HEK293 (cell line): ENCODE measurements at regions not wholly inside any gene's neighbourhood (a gene's known extent, or its start where the extent isn't known, plus 50 kb on each side); places are given as distances from the start of the nearest gene placed in this dataset.

Experiments
- CTCF ChIA-PET: fragments of 350-600 bp; formaldehyde crosslinking; extraction: SDS; loops from one replicate; lab custom pipeline; 2021; ENCODE audit warnings: antibody characterized with exemption; lab: Yijun Ruan, JAX
- POLR2A ChIA-PET: fragments of 300-600 bp; formaldehyde crosslinking; extraction: SDS; loops from one replicate; lab custom pipeline; 2020; ENCODE audit warnings: antibody characterized with exemption, inconsistent platforms; lab: Yijun Ruan, JAX
- H3K27ac ChIP-seq: fragments of 200-500 bp; sonication (Bioruptor generic); 2 replicates; pipeline ENCODE4 v1.5.1; 2014; ENCODE audit warnings: low read depth, low read length, control low read depth, inconsistent platforms; ENCODE audit errors: extremely low read depth
- H3K36me3 ChIP-seq, 2 experiments: fragments of 200-500 bp in 1 of 2; sonication (Bioruptor generic) in 1 of 2; 1 replicate in 1 of 2; 2 replicates in 1 of 2; pipeline ENCODE4 v1.5.1; 2014 to 2017; ENCODE audit warnings: inconsistent platforms in 2 of 2, low read length in 2 of 2; ENCODE audit not compliant: control insufficient read depth in 2 of 2, insufficient read depth in 1 of 2
- H3K4me1 ChIP-seq: fragments of 200-500 bp; sonication (Bioruptor generic); 2 replicates; pipeline ENCODE4 v1.5.1; 2014; ENCODE audit warnings: mild to moderate bottlenecking, low read length, inconsistent platforms; ENCODE audit not compliant: control insufficient read depth, insufficient read depth
- H3K4me3 ChIP-seq: 2 replicates; pipeline ENCODE4 v1.5.1; 2011; ENCODE audit warnings: low read depth, mild to moderate bottlenecking, control low read depth, low read length, moderate library complexity
- H3K9me3 ChIP-seq: fragments of 200-500 bp; sonication (Bioruptor generic); 2 replicates; pipeline ENCODE4 v1.5.1; 2014; ENCODE audit warnings: low read depth, low read length, inconsistent platforms; ENCODE audit not compliant: control insufficient read depth, insufficient read depth
- EGR2 ChIP-seq: fragments of 450-650 bp; formaldehyde crosslinking; IDR thresholded peaks from 2 replicates; pipeline ENCODE4 v1.5.1; 2016; ENCODE audit warnings: low read depth, missing biosample characterization, missing genetic modification characterization
- IKZF3 ChIP-seq: fragments of 450-650 bp; IDR thresholded peaks from 2 replicates; pipeline ENCODE4 v1.5.0; 2018; ENCODE audit warnings: missing biosample characterization, mild to moderate bottlenecking, missing genetic modification characterization, moderate library complexity
- WT1 ChIP-seq: fragments of 450-650 bp; formaldehyde crosslinking; IDR thresholded peaks from 2 replicates; pipeline ENCODE4 v1.5.1; 2016; ENCODE audit warnings: missing biosample characterization, missing genetic modification characterization
- YY2 ChIP-seq: fragments of 450-650 bp; formaldehyde crosslinking; IDR thresholded peaks from 2 replicates; pipeline ENCODE4 v1.5.1; 2016; ENCODE audit warnings: missing biosample characterization, missing genetic modification characterization
- ZBTB1 ChIP-seq: fragments of 450-650 bp; formaldehyde crosslinking; IDR thresholded peaks from 2 replicates; pipeline ENCODE4 v1.5.1; 2016; ENCODE audit warnings: missing biosample characterization, missing genetic modification characterization
- ZFHX2 ChIP-seq: fragments of 450-650 bp; formaldehyde crosslinking; conservative IDR thresholded peaks from 2 replicates; pipeline ENCODE4 v1.5.1; 2016; ENCODE audit warnings: missing biosample characterization, missing genetic modification characterization
- ZFP3 ChIP-seq: fragments of 450-650 bp; formaldehyde crosslinking; IDR thresholded peaks from 2 replicates; pipeline ENCODE4 v1.5.1; 2016; ENCODE audit warnings: low read depth, missing biosample characterization, missing genetic modification characterization
- ZNF121 ChIP-seq: fragments of 450-650 bp; formaldehyde crosslinking; IDR thresholded peaks from 2 replicates; pipeline ENCODE4 v1.5.1; 2016; ENCODE audit warnings: missing biosample characterization, missing genetic modification characterization
- ZNF175 ChIP-seq: fragments of 450-650 bp; formaldehyde crosslinking; IDR thresholded peaks from 2 replicates; pipeline ENCODE4 v1.5.1; 2016; ENCODE audit warnings: missing biosample characterization, missing genetic modification characterization
- ZNF184 ChIP-seq: fragments of 450-650 bp; IDR thresholded peaks from 2 replicates; pipeline ENCODE4 v1.5.1; 2018; ENCODE audit warnings: missing biosample characterization, mild to moderate bottlenecking, missing genetic modification characterization
- ZNF23 ChIP-seq: fragments of 450-650 bp; formaldehyde crosslinking; IDR thresholded peaks from 2 replicates; pipeline ENCODE4 v1.5.1; 2016; ENCODE audit warnings: missing biosample characterization, missing genetic modification characterization, borderline replicate concordance
- ZNF426 ChIP-seq: fragments of 450-650 bp; formaldehyde crosslinking; IDR thresholded peaks from 2 replicates; pipeline ENCODE4 v1.5.1; 2017; ENCODE audit warnings: missing biosample characterization, missing genetic modification characterization, mild to moderate bottlenecking, inconsistent platforms, moderate library complexity
- ZNF555 ChIP-seq: fragments of 450-650 bp; formaldehyde crosslinking; conservative IDR thresholded peaks from 2 replicates; pipeline ENCODE4 v1.5.1; 2017; ENCODE audit warnings: missing biosample characterization, mild to moderate bottlenecking, missing genetic modification characterization, inconsistent platforms
- ZNF558 ChIP-seq: fragments of 450-650 bp; formaldehyde crosslinking; IDR thresholded peaks from 2 replicates; pipeline ENCODE4 v1.5.1; 2016; ENCODE audit warnings: missing biosample characterization, missing genetic modification characterization
- ZNF561 ChIP-seq: fragments of 450-650 bp; IDR thresholded peaks from 2 replicates; pipeline ENCODE4 v1.5.1; 2018; ENCODE audit warnings: missing biosample characterization, missing genetic modification characterization, borderline replicate concordance
- ZNF585B ChIP-seq: fragments of 450-650 bp; formaldehyde crosslinking; IDR thresholded peaks from 2 replicates; pipeline ENCODE4 v1.5.1; 2016; ENCODE audit warnings: missing biosample characterization, missing genetic modification characterization
- ZNF626 ChIP-seq: fragments of 450-650 bp; sonication (Bioruptor Pico); formaldehyde crosslinking; IDR thresholded peaks from 2 replicates; pipeline ENCODE4 v1.5.1; 2018; ENCODE audit warnings: missing biosample characterization, missing genetic modification characterization, inconsistent platforms
- ZNF837 ChIP-seq: fragments of 450-650 bp; formaldehyde crosslinking; IDR thresholded peaks from 2 replicates; pipeline ENCODE4 v1.5.1; 2016; ENCODE audit warnings: missing biosample characterization, missing genetic modification characterization
- TF ChIP-seq, protein P1 (sequence below): fragments of 450-650 bp; formaldehyde crosslinking; IDR thresholded peaks from 2 replicates; pipeline ENCODE4 v1.5.1; 2017; ENCODE audit warnings: missing biosample characterization, missing genetic modification characterization
- TF ChIP-seq, protein P2 (sequence below): fragments of 450-650 bp; IDR thresholded peaks from 2 replicates; pipeline ENCODE4 v1.5.1; 2018; ENCODE audit warnings: missing biosample characterization, mild to moderate bottlenecking, missing genetic modification characterization
- TF ChIP-seq, protein P3 (sequence below): fragments of 450-650 bp; formaldehyde crosslinking; IDR thresholded peaks from 2 replicates; pipeline ENCODE4 v1.5.1; 2016; ENCODE audit warnings: missing biosample characterization, missing genetic modification characterization, low read depth
- TF ChIP-seq, protein P4 (sequence below): fragments of 450-650 bp; formaldehyde crosslinking; IDR thresholded peaks from 2 replicates; pipeline ENCODE4; 2016; ENCODE audit warnings: missing biosample characterization, missing genetic modification characterization
- TF ChIP-seq, protein P5 (sequence below): fragments of 450-650 bp; formaldehyde crosslinking; IDR thresholded peaks from 2 replicates; pipeline ENCODE4 v1.5.1; 2016; ENCODE audit warnings: missing biosample characterization, missing genetic modification characterization

DNA sequence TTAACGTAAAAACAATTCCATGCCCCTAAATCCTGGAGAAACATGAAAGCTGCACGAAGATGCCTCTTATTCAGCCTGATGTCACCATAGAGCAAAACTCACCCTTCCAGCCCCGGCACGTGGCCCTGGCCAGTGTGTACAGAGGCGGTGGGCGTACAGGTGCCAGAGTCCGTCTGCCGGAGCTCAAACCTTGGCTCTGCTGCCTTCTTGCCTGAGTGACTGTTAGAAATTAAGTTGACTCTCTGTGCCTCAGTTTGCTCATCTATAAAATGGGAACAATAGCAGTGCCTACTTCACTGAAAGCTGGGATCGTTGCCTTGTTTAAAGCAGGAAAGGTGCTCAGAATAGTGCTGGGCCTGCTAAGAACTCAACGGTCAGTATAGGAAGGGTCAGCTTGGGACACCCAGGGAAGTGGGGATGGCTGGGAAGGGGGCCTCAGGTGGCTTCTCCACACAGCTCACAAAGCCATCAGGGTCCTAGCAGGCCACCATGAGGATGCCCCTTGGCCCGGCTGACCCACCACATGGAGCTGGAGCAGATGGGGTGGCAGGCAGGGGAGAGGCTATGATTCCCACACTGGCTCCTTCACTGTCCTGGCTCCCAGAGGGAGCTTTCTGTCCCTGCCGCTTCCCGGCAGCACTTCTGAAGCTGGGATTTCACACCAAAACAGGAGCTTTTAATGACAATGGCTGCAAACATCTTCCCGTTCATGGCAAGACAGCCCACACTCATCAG lies 237.2 kb downstream of the NPHP4 start:
- ChIA-PET CTCF (interaction anchor here (2.0 kb wide), 1 partner anchor 9 kb away, joined by 8 read pairs; no protein-coding TSS in a partner anchor), POLR2A (no interaction called here)
- no peaks in the 10 kb centered on the region for H3K36me3 ChIP-seq
- no peaks in the 10 kb centered on the region for H3K9me3 ChIP-seq
- H3K4me1 ChIP-seq: no peaks in the 10 kb centered on the region
- H3K27ac ChIP-seq: no peak overlapping the region
- H3K4me3 ChIP-seq: no peak overlapping the region
- no peak for TF ChIP-seq ZNF184 (tag by site-specific recombination)
- TF ChIP-seq ZNF585B (tag by site-specific recombination): no peak
- no peak for TF ChIP-seq IKZF3 (tag by site-specific recombination)
- TF ChIP-seq EGR2 (tag by site-specific recombination): no peak
- TF ChIP-seq, protein P1, sequence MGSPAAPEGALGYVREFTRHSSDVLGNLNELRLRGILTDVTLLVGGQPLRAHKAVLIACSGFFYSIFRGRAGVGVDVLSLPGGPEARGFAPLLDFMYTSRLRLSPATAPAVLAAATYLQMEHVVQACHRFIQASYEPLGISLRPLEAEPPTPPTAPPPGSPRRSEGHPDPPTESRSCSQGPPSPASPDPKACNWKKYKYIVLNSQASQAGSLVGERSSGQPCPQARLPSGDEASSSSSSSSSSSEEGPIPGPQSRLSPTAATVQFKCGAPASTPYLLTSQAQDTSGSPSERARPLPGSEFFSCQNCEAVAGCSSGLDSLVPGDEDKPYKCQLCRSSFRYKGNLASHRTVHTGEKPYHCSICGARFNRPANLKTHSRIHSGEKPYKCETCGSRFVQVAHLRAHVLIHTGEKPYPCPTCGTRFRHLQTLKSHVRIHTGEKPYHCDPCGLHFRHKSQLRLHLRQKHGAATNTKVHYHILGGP (tag by site-specific recombination): no peak
- TF ChIP-seq, protein P2, sequence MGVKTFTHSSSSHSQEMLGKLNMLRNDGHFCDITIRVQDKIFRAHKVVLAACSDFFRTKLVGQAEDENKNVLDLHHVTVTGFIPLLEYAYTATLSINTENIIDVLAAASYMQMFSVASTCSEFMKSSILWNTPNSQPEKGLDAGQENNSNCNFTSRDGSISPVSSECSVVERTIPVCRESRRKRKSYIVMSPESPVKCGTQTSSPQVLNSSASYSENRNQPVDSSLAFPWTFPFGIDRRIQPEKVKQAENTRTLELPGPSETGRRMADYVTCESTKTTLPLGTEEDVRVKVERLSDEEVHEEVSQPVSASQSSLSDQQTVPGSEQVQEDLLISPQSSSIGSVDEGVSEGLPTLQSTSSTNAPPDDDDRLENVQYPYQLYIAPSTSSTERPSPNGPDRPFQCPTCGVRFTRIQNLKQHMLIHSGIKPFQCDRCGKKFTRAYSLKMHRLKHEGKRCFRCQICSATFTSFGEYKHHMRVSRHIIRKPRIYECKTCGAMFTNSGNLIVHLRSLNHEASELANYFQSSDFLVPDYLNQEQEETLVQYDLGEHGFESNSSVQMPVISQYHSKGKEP (tag by site-specific recombination): no peak
- TF ChIP-seq ZBTB1: no peak
- TF ChIP-seq, protein P3, sequence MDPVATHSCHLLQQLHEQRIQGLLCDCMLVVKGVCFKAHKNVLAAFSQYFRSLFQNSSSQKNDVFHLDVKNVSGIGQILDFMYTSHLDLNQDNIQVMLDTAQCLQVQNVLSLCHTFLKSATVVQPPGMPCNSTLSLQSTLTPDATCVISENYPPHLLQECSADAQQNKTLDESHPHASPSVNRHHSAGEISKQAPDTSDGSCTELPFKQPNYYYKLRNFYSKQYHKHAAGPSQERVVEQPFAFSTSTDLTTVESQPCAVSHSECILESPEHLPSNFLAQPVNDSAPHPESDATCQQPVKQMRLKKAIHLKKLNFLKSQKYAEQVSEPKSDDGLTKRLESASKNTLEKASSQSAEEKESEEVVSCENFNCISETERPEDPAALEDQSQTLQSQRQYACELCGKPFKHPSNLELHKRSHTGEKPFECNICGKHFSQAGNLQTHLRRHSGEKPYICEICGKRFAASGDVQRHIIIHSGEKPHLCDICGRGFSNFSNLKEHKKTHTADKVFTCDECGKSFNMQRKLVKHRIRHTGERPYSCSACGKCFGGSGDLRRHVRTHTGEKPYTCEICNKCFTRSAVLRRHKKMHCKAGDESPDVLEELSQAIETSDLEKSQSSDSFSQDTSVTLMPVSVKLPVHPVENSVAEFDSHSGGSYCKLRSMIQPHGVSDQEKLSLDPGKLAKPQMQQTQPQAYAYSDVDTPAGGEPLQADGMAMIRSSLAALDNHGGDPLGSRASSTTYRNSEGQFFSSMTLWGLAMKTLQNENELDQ (tag by site-specific recombination): no peak
- no peak for TF ChIP-seq ZNF23 (tag by site-specific recombination)
- TF ChIP-seq ZNF837 (tag by site-specific recombination): no peak

DNA sequence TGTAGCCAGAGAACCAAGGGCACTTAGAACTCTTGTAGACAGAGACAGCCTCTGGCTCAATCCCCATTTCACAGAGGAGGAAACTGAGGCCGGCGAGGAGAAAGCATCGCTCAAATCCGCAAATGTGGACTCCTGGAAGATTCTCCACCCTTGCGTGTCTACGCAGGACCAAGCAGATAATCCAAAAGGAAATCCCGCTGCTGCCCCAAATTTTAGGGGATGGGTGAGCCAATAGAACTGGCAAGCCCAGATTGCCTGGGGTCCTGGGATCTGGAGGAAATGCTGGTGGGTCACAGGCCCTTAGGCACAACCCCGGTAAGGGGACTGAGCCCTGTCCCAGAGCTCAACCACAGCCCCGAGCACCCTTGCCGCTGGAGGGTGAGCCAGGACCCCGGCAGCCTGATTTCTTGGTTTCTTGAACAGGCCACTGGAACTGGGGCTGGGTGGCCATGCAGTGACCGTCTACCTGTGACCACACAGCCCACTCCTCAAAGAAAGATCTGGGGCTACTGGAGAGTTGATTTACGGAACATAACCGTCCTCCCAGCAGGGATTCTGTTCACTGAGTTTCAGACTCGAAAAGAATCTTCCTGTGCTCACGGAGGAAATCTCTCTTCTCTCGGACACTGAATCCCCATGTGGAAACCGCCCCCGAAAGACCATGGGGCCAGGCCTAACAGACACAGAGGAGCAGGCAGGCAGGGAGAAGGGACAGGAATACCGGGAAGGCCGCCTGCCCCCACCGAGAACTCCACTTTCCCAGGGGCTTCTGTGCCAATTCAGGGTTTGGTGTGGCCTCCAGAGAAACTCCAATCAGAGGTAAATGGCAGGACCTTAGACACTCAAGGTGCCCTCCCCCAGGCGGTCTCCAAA lies 238.4 kb downstream of the NPHP4 start:
- Histone ChIP-seq H3K4me1 (no peaks in the 10 kb centered on the region), H3K27ac (no peak overlapping the region), H3K4me3 (no peak overlapping the region), H3K36me3 (no peaks in the 10 kb centered on the region), H3K9me3 (no peaks in the 10 kb centered on the region)
- POLR2A ChIA-PET: no interaction called here
- CTCF ChIA-PET: interaction anchor here (0.6 kb wide), 1 partner anchor 41 kb away, joined by 3 read pairs; no protein-coding TSS in a partner anchor
- TF ChIP-seq ZNF561 (tag by site-specific recombination): no peak
- TF ChIP-seq ZNF555 (tag by site-specific recombination): no peak
- TF ChIP-seq YY2 (tag by site-specific recombination): no peak
- no peak for TF ChIP-seq ZNF426
- TF ChIP-seq, protein P4, sequence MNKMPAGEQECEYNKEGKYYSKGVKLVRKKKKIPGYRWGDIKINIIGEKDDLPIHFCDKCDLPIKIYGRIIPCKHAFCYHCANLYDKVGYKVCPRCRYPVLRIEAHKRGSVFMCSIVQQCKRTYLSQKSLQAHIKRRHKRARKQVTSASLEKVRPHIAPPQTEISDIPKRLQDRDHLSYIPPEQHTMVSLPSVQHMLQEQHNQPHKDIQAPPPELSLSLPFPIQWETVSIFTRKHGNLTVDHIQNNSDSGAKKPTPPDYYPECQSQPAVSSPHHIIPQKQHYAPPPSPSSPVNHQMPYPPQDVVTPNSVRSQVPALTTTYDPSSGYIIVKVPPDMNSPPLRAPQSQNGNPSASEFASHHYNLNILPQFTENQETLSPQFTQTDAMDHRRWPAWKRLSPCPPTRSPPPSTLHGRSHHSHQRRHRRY (tag by site-specific recombination): no peak
- TF ChIP-seq ZFP3 (tag by site-specific recombination): no peak
- TF ChIP-seq, protein P5, sequence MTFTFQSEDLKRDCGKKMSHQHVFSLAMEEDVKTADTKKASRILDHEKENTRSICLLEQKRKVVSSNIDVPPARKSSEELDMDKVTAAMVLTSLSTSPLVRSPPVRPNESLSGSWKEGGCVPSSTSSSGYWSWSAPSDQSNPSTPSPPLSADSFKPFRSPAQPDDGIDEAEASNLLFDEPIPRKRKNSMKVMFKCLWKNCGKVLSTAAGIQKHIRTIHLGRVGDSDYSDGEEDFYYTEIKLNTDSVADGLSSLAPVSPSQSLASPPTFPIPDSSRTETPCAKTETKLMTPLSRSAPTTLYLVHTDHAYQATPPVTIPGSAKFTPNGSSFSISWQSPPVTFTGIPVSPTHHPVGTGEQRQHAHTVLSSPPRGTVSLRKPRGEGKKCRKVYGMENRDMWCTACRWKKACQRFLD (tag by site-specific recombination): no peak
- no peak for TF ChIP-seq ZNF121
- TF ChIP-seq ZNF175 (tag by site-specific recombination): no peak
- no peak for TF ChIP-seq ZNF558 (tag by site-specific recombination)
- TF ChIP-seq ZFHX2 (tag by site-specific recombination): no peak
- TF ChIP-seq WT1 (tag by site-specific recombination): no peak
- no peak for TF ChIP-seq ZNF626 (tag by site-specific recombination)
